IMR-90 (cell line): ENCODE measurements at regions not wholly inside any gene's neighbourhood (a gene's known extent, or its start where the extent isn't known, plus 50 kb on each side); places are given as distances from the start of the nearest gene placed in this dataset.

Experiments
- ATAC-seq: fragments of 200-7000 bp; cut with Tn5 transposase; 2 replicates; pipeline ENCODE4 v1.9.1; 2020; ENCODE audit warnings: low read depth, mild to moderate bottlenecking, moderate library complexity
- BruUV-seq: library from RNA; stranded (reverse); fragments of 400-500 nt; replicated peaks from 2 replicates; lab custom pipeline; 2021; lab: Mats Ljungman, UMichigan
- CTCF ChIA-PET: fragments of 300-600 bp; formaldehyde crosslinking; extraction: SDS; loops from one replicate; lab custom pipeline; 2021; ENCODE audit warnings: antibody characterized with exemption; lab: Yijun Ruan, JAX
- POLR2A ChIA-PET: fragments of 300-600 bp; sonication (Branson Sonifier 250); formaldehyde crosslinking; loops from one replicate; lab custom pipeline; 2022; ENCODE audit warnings: antibody characterized with exemption; ENCODE audit not compliant: unreplicated experiment; lab: Charles Lee
- DNase-seq: peaks from one replicate; pipeline ENCODE4 v3.0.0; 2013
- H2AFZ ChIP-seq: replicated peaks from 2 replicates; pipeline ENCODE3; 2013; ENCODE audit warnings: low read length, mild to moderate bottlenecking; ENCODE audit not compliant: poor library complexity
- H2AK5ac ChIP-seq: 2 replicates; pipeline ENCODE4 v1.6.1; 2013; ENCODE audit warnings: low read depth, low read length, inconsistent platforms
- H2AK9ac ChIP-seq: replicated peaks from 2 replicates; pipeline ENCODE3; 2013; ENCODE audit warnings: mild to moderate bottlenecking, low read depth, low read length, moderate library complexity; ENCODE audit not compliant: poor library complexity
- H2BK120ac ChIP-seq: 2 replicates; pipeline ENCODE4 v1.6.1; 2013; ENCODE audit warnings: low read depth, low read length, inconsistent platforms
- H2BK15ac ChIP-seq: 3 replicates; pipeline ENCODE4 v1.6.1; 2013; ENCODE audit warnings: low read depth, low read length, inconsistent platforms
- H2BK20ac ChIP-seq: 2 replicates; pipeline ENCODE4 v1.6.1; 2013; ENCODE audit warnings: low read depth, mild to moderate bottlenecking, inconsistent platforms, low read length, moderate library complexity
- H2BK5ac ChIP-seq: 2 replicates; pipeline ENCODE4 v1.6.1; 2013; ENCODE audit warnings: mild to moderate bottlenecking, low read depth, low read length, inconsistent platforms; ENCODE audit not compliant: poor library complexity, severe bottlenecking
- H3K14ac ChIP-seq: replicated peaks from 2 replicates; pipeline ENCODE4 v1.6.1; 2013; ENCODE audit warnings: low read depth, low read length, inconsistent platforms
- H3K18ac ChIP-seq: 2 replicates; pipeline ENCODE4 v1.6.1; 2013; ENCODE audit warnings: low read depth, low read length, control low read depth
- H3K23ac ChIP-seq: 2 replicates; pipeline ENCODE4 v1.6.1; 2013; ENCODE audit warnings: low read depth, low read length, inconsistent platforms
- H3K27ac ChIP-seq: 2 replicates; pipeline ENCODE4 v1.5.1; 2013; ENCODE audit warnings: mild to moderate bottlenecking, control low read depth, low read length; ENCODE audit not compliant: insufficient read depth
- H3K27me3 ChIP-seq: 2 replicates; pipeline ENCODE4 v1.6.1; 2013; ENCODE audit warnings: low read length; ENCODE audit not compliant: control insufficient read depth, insufficient read depth
- H3K36me3 ChIP-seq: 2 replicates; pipeline ENCODE4 v1.6.1; 2013; ENCODE audit warnings: low read length, mixed read lengths; ENCODE audit not compliant: control insufficient read depth, insufficient read depth
- H3K4ac ChIP-seq: 2 replicates; pipeline ENCODE4 v1.6.1; 2013; ENCODE audit warnings: low read depth, low read length, inconsistent platforms
- H3K4me1 ChIP-seq: 2 replicates; pipeline ENCODE4 v1.6.1; 2013; ENCODE audit warnings: low read length, mixed read lengths; ENCODE audit not compliant: control insufficient read depth, insufficient read depth
- H3K4me2 ChIP-seq: 2 replicates; pipeline ENCODE4 v1.6.1; 2013; ENCODE audit warnings: low read depth, mild to moderate bottlenecking, control low read depth, low read length, moderate library complexity
- H3K4me3 ChIP-seq: 2 replicates; pipeline ENCODE4 v1.5.1; 2013; ENCODE audit warnings: low read depth, mild to moderate bottlenecking, control low read depth, low read length, moderate library complexity; ENCODE audit not compliant: insufficient read depth
- H3K56ac ChIP-seq: 2 replicates; pipeline ENCODE4 v1.6.1; 2013; ENCODE audit warnings: low read length, inconsistent platforms; ENCODE audit not compliant: insufficient read depth; ENCODE audit errors: extremely low read depth
- H3K79me1 ChIP-seq, 2 experiments: 2 replicates each; pipeline ENCODE4 v1.6.1; 2013; ENCODE audit warnings: low read length in 2 of 2, inconsistent platforms in 1 of 2, low read depth in 1 of 2
- H3K9ac ChIP-seq: 2 replicates; pipeline ENCODE4 v1.6.1; 2013; ENCODE audit warnings: low read depth, low read length, control low read depth
- H3K9me1 ChIP-seq: 2 replicates; pipeline ENCODE4 v1.6.1; 2013; ENCODE audit warnings: low read length, inconsistent platforms; ENCODE audit not compliant: insufficient read depth
- H3K9me3 ChIP-seq: 2 replicates; pipeline ENCODE4 v1.6.1; 2013; ENCODE audit warnings: low read length; ENCODE audit not compliant: control insufficient read depth, insufficient read depth
- H4K20me1 ChIP-seq: 2 replicates; pipeline ENCODE4 v1.6.1; 2013; ENCODE audit warnings: low read length, inconsistent platforms; ENCODE audit not compliant: insufficient read depth
- H4K5ac ChIP-seq: 2 replicates; pipeline ENCODE4 v1.6.1; 2013; ENCODE audit warnings: mild to moderate bottlenecking, low read depth, low read length, control low read depth
- H4K8ac ChIP-seq, 2 experiments: 2 replicates each; pipeline ENCODE4 v1.6.1; 2013; ENCODE audit warnings: low read depth in 2 of 2, low read length in 2 of 2, control low read depth in 1 of 2, inconsistent platforms in 1 of 2
- H4K91ac ChIP-seq: 2 replicates; pipeline ENCODE4 v1.6.1; 2013; ENCODE audit warnings: low read depth, low read length, inconsistent platforms; ENCODE audit not compliant: insufficient read depth
- BHLHE40 ChIP-seq: fragments of 150-350 bp; IDR thresholded peaks from 2 replicates; pipeline ENCODE4 v1.6.1; 2016; ENCODE audit warnings: mild to moderate bottlenecking, low read depth, low read length
- FOS ChIP-seq: fragments of 150-350 bp; IDR thresholded peaks from 2 replicates; pipeline ENCODE4 v1.6.1; 2016; ENCODE audit warnings: low read depth, low read length
- MAFK ChIP-seq: IDR thresholded peaks from 2 replicates; pipeline ENCODE4 v1.6.1; 2012; ENCODE audit warnings: low read depth, low read length, improper control_type of control experiment
- MAZ ChIP-seq: IDR thresholded peaks from 2 replicates; pipeline ENCODE4 v1.6.1; 2012; ENCODE audit warnings: low read depth, mild to moderate bottlenecking, low read length, improper control_type of control experiment, moderate library complexity, borderline replicate concordance
- MXI1 ChIP-seq: IDR thresholded peaks from 2 replicates; pipeline ENCODE4 v1.6.1; 2012; ENCODE audit warnings: low read depth, mild to moderate bottlenecking, low read length, moderate library complexity, borderline replicate concordance
- NFE2L2 ChIP-seq: fragments of 150-350 bp; IDR thresholded peaks from 2 replicates; pipeline ENCODE4 v1.6.1; 2016; ENCODE audit warnings: low read depth, mild to moderate bottlenecking, low read length
- RAD21 ChIP-seq: IDR thresholded peaks from 2 replicates; pipeline ENCODE4 v1.6.1; 2012; ENCODE audit warnings: low read length, improper control_type of control experiment
- RCOR1 ChIP-seq: IDR thresholded peaks from 2 replicates; pipeline ENCODE4 v1.6.1; 2012; ENCODE audit warnings: mild to moderate bottlenecking, low read length, improper control_type of control experiment; ENCODE audit not compliant: insufficient replicate concordance
- RFX5 ChIP-seq: IDR thresholded peaks from 2 replicates; pipeline ENCODE4 v1.8.0; 2012; ENCODE audit warnings: low read depth, mild to moderate bottlenecking, low read length, moderate library complexity
- SMC3 ChIP-seq: fragments of 150-350 bp; IDR thresholded peaks from 2 replicates; pipeline ENCODE4 v1.6.1; 2016; ENCODE audit warnings: low read depth, mild to moderate bottlenecking, antibody characterized with exemption, low read length, moderate library complexity
- WGBS, 2 experiments: methylation state at CpG; one replicate each; pipeline versions ENCODE4 v1.1.5 to v1.1.7; 2013; ENCODE audit warnings: missing lambda C conversion rate in 2 of 2; ENCODE audit not compliant: insufficient read length in 1 of 2; ENCODE audit errors: extremely low coverage in 2 of 2; 5-methylcytosine and 5-hydroxymethylcytosine counted together
- dilution Hi-C: fragments of 300-500 bp; cut with HindIII; formaldehyde crosslinking; loops from one replicate; pipeline ENCODE4 v1.14.3; 2018; ENCODE audit warnings: low sequenced_read_pairs; ENCODE audit not compliant: unreplicated experiment
- in situ Hi-C: fragments of 300-500 bp; cut with MboI; formaldehyde crosslinking; loops from 3 replicates; pipeline ENCODE4 v1.14.3; 2019; ENCODE audit warnings: low sequenced_read_pairs, inconsistent platforms, mixed read lengths
- intact Hi-C: fragments of 100-400 bp; cut with micrococcal nuclease; formaldehyde crosslinking; loops from 2 replicates; pipeline ENCODE4 v1.10.0; 2022
- TF ChIP-seq, protein P1 (sequence below): fragments of 150-350 bp; IDR thresholded peaks from 2 replicates; pipeline ENCODE4 v1.6.1; 2016; ENCODE audit warnings: low read depth, mild to moderate bottlenecking, low read length, moderate library complexity, borderline replicate concordance
- TF ChIP-seq, protein P2 (sequence below): fragments of 150-350 bp; IDR thresholded peaks from 2 replicates; pipeline ENCODE4 v1.6.1; 2017; ENCODE audit warnings: mild to moderate bottlenecking, antibody characterized with exemption, low read length, low read depth

- H3K23ac ChIP-seq, result no peak overlapping the region
- H3K27me3 ChIP-seq, result no peaks in the 10 kb centered on the region
- H3K27ac ChIP-seq, result no peak overlapping the region
- H3K4ac ChIP-seq, result no peak overlapping the region
- POLR2A ChIA-PET, result interaction anchor here (0.5 kb wide), 1 partner anchor 754 kb away, joined by 3 read pairs; no protein-coding TSS in a partner anchor
- no peak overlapping the region for H2BK20ac ChIP-seq
- H2AFZ ChIP-seq, result no peak overlapping the region
- no peak overlapping the region for H3K9ac ChIP-seq
- H4K5ac ChIP-seq, result no peak overlapping the region
- 0 out of 3 replicates have a peak overlapping the region, but pooled peaks have one; percentile 4 for H2BK15ac ChIP-seq
- ATAC-seq, result no peak
- H4K8ac ChIP-seq, result 0 out of 4 replicates have a peak overlapping the region, but pooled peaks of 1 of the 2 experiments have one; percentile 93
- intact Hi-C loops, result loop anchor here (10.0 kb wide), 1 partner anchor 132 kb away; no protein-coding TSS in a partner anchor
- no peak for DNase-seq
- no peak overlapping the region for H3K4me3 ChIP-seq
- no CpG with 5 or more reads among the region's 3 CpGs for WGBS, 2 experiments
- in situ Hi-C loops, result no loop called here
- no peak overlapping the region for H4K91ac ChIP-seq
- H4K20me1 ChIP-seq, result no peaks in the 10 kb centered on the region
- peaks cover 24% of the 10 kb centered on the region for H3K9me1 ChIP-seq
- no peak overlapping the region for H3K4me2 ChIP-seq
- peaks cover 20% of the 10 kb centered on the region for H3K4me1 ChIP-seq
- H2AK9ac ChIP-seq, result no peak overlapping the region
- peak overlapping the region; percentile 52; the same call in 1 of the 2 replicates for H2AK5ac ChIP-seq
- BruUV-seq, result no TSS peak
- dilution Hi-C loops, result no loop called here
- H3K9me3 ChIP-seq, result no peaks in the 10 kb centered on the region
- no peak overlapping the region for H2BK5ac ChIP-seq
- no peak overlapping the region for H3K18ac ChIP-seq
- CTCF ChIA-PET, result interaction anchor here (0.8 kb wide), 1 partner anchor 224 kb away, joined by 4 read pairs; no protein-coding TSS in a partner anchor
- no peaks in the 10 kb centered on the region for H3K36me3 ChIP-seq
- no peak overlapping the region for H2BK120ac ChIP-seq
- no peak for TF ChIP-seq MXI1
- no peak for TF ChIP-seq MAZ
- no peak for TF ChIP-seq RFX5
- TF ChIP-seq MAFK, result no peak
- TF ChIP-seq NFE2L2, result no peak
- TF ChIP-seq RAD21, result no peak
- TF ChIP-seq, protein P1, sequence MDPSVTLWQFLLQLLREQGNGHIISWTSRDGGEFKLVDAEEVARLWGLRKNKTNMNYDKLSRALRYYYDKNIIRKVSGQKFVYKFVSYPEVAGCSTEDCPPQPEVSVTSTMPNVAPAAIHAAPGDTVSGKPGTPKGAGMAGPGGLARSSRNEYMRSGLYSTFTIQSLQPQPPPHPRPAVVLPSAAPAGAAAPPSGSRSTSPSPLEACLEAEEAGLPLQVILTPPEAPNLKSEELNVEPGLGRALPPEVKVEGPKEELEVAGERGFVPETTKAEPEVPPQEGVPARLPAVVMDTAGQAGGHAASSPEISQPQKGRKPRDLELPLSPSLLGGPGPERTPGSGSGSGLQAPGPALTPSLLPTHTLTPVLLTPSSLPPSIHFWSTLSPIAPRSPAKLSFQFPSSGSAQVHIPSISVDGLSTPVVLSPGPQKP, result no peak
- TF ChIP-seq SMC3, result no peak
- no peak for TF ChIP-seq FOS
- TF ChIP-seq, protein P2, sequence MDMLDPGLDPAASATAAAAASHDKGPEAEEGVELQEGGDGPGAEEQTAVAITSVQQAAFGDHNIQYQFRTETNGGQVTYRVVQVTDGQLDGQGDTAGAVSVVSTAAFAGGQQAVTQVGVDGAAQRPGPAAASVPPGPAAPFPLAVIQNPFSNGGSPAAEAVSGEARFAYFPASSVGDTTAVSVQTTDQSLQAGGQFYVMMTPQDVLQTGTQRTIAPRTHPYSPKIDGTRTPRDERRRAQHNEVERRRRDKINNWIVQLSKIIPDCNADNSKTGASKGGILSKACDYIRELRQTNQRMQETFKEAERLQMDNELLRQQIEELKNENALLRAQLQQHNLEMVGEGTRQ, result no peak
- TF ChIP-seq RCOR1, result no peak
- no peak for TF ChIP-seq BHLHE40
- no peak overlapping the region for H3K56ac ChIP-seq
- H3K79me1 ChIP-seq, result 0 out of 4 replicates have a peak, but pooled peaks cover 0 to 4% of the 10 kb centered on the region in 2 experiments
- H3K14ac ChIP-seq, result no peak overlapping the region
Observed at GRCh38 chr1:59012378-59012777, 228.5 kb upstream of the JUN start.
